Lung microvascular endothelial cell (primary cell): ENCODE measurements at regions not wholly inside any gene's neighbourhood (a gene's known extent, or its start where the extent isn't known, plus 50 kb on each side); places are given as distances from the start of the nearest gene placed in this dataset.

ENCODE experiments used
- DNase-seq, 2 donors: peaks; one replicate each; pipeline versions ENCODE4 v3.0.0 to v3.0.0-alpha.2; 2010; ENCODE audit warnings: low read depth in 2 of 2

DNA sequence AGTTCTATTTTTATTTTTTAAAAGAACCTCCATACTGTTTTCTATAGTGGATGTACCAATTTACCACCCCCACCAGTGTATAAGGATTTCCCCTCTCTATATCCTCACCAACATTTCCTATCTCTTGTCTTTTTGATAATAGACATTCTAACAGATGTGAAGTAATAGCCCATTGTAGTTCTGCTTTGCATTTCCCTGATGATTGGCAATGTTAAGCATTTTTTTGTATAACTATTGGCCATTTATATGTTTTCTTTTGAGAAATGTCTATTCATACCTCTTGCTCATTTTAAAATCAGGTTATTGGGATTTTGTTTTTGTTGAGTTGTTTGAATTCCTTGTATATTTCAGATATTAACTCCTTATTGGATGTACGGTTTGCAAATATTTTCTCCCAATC lies 251.1 kb upstream of the HTR2C start:
- DNase-seq: no peak

DNA sequence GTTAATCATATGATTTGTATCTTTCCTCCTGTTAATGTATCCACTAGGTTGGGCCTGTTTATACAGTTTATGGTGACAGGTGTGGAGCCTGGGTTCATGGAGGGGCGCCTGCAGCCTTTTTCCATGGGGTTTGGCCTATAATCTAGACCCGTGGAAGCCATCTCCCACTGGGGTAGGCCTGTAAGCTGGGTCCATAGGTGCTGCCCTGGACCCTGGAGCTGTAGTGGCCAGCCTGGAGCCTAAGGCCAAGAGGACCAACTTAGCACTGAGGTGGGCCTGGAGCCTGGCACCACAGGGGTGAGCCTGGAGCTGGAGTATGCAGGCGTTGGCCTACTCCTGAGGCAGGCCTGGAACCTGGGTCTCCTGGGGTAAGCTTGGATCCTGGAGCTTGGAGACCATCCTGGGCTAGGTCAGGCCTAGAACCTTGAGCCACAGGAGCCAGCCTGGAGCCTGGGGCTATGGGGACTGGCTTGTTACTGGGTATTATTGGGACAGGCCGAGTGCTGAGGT lies 249.4 kb upstream of the HTR2C start:
- no peak for DNase-seq

GRCh38 chrX:114338870-114339269 lies 245.0 kb upstream of the HTR2C start:
- DNase-seq: peak in 1 of 2 donors; percentile 1

DNA sequence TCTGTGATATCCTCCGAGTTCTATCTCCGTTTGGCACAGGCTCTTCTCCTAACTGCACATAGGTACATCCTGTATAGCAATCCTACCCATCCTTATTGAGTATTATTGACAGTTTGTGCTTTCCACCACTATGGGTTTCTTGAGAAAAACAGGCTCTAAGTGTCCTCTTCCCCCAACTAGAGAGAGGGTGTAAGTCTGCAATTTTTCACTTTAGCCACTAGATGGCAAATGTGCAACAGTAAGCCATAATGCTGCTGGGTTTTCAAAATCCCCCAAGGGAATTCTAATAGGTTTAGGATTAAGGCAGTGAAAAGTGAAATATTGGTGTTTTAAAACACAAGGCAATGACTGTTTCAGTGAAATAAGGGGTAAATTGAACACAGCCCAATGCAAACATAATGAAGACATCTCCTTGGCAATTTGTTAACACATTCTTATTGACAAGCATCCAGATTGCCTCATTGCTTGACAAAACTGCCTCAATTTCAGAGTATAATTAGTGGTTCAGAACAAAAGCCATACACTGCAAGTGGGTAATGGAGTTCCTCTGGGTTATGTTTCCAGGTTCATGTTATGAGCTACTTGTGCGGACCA lies 239.0 kb upstream of the HTR2C start:
- DNase-seq: peak; percentile 22 to 31

GRCh38 chrX:114361076-114361725 lies 222.7 kb upstream of the HTR2C start:
- no peak for DNase-seq

GRCh38 chrX:114363346-114363745 lies 220.5 kb upstream of the HTR2C start:
- DNase-seq: no peak

DNA sequence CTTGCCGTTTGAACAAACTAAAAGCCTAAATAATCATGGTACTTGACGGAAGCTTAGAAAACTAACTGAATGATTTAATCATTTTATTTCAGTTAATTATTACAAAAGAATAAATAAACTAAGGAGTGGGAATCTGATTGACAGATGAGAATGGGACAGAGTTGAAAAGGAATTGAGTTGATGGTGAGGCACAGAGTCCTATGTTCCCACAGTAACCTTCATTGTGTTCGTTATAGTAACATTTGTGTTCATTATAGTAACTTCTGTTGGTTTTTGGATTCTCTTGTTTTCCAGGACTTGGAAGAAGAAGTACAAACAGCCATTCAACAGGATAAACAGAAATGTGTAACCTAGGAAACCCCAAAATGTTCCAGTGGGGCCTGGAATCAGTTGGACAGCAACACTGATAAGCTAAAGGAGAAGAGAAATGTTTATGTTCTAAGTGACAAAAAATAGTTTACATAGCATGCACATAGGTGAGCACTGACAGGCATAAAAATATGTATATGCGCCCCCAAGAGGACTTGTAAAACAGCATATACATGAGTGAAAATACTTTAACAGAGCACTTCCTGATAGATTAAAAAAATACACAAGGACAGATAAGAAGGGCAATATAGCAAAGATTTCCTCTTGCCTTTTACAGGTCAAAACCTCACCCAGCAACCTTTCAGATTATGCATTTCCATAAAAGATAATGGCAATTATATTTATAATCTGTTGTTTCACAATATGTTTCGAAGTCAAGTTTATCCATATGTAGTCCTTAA lies 218.6 kb upstream of the HTR2C start:
- DNase-seq: no peak

GRCh38 chrX:114372937-114373336 lies 210.9 kb upstream of the HTR2C start:
- no peak for DNase-seq

GRCh38 chrX:114390251-114390796 lies 193.6 kb upstream of the HTR2C start:
- DNase-seq: no peak
